ENCODE measurements at regions not wholly inside any gene's neighbourhood (a gene's known extent, or its start where the extent isn't known, plus 50 kb on each side); places are given as distances from the start of the nearest gene placed in this dataset.
A peak's percentile ranks its signal among the peaks of the same experiment; 100 is the strongest.

- TF ChIP-seq, protein P1, sequence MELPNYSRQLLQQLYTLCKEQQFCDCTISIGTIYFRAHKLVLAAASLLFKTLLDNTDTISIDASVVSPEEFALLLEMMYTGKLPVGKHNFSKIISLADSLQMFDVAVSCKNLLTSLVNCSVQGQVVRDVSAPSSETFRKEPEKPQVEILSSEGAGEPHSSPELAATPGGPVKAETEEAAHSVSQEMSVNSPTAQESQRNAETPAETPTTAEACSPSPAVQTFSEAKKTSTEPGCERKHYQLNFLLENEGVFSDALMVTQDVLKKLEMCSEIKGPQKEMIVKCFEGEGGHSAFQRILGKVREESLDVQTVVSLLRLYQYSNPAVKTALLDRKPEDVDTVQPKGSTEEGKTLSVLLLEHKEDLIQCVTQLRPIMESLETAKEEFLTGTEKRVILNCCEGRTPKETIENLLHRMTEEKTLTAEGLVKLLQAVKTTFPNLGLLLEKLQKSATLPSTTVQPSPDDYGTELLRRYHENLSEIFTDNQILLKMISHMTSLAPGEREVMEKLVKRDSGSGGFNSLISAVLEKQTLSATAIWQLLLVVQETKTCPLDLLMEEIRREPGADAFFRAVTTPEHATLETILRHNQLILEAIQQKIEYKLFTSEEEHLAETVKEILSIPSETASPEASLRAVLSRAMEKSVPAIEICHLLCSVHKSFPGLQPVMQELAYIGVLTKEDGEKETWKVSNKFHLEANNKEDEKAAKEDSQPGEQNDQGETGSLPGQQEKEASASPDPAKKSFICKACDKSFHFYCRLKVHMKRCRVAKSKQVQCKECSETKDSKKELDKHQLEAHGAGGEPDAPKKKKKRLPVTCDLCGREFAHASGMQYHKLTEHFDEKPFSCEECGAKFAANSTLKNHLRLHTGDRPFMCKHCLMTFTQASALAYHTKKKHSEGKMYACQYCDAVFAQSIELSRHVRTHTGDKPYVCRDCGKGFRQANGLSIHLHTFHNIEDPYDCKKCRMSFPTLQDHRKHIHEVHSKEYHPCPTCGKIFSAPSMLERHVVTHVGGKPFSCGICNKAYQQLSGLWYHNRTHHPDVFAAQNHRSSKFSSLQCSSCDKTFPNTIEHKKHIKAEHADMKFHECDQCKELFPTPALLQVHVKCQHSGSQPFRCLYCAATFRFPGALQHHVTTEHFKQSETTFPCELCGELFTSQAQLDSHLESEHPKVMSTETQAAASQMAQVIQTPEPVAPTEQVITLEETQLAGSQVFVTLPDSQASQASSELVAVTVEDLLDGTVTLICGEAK (IDR thresholded peaks at IDR 0.05), result no peak
- TF ChIP-seq, protein P1 (CRISPR knock-in tag; IDR thresholded peaks at IDR 0.05), result no peak
- TF ChIP-seq ZNF800 (CRISPR knock-in tag; IDR thresholded peaks at IDR 0.05) (no peak), PLRG1 (conservative IDR thresholded peaks at IDR 0.05) (no peak), NFE2 (CRISPR knock-in tag; IDR thresholded peaks at IDR 0.05) (no peak), SAFB2 (CRISPR knock-in tag; IDR thresholded peaks at IDR 0.05; ENCODE audit: borderline replicate concordance, low read depth) (no peak), ZNF549 (CRISPR knock-in tag; IDR thresholded peaks at IDR 0.05) (no peak), ZNF136 (CRISPR knock-in tag; IDR thresholded peaks at IDR 0.05; ENCODE audit: low read depth) (no peak), ZNF24 (IDR thresholded peaks at IDR 0.05) (no peak), BRCA1 (CRISPR knock-in tag; IDR thresholded peaks at IDR 0.05) (no peak), CSRNP2 (CRISPR knock-in tag; conservative IDR thresholded peaks at IDR 0.05; ENCODE audit: low read depth) (no peak)
- TF ChIP-seq, protein P2, sequence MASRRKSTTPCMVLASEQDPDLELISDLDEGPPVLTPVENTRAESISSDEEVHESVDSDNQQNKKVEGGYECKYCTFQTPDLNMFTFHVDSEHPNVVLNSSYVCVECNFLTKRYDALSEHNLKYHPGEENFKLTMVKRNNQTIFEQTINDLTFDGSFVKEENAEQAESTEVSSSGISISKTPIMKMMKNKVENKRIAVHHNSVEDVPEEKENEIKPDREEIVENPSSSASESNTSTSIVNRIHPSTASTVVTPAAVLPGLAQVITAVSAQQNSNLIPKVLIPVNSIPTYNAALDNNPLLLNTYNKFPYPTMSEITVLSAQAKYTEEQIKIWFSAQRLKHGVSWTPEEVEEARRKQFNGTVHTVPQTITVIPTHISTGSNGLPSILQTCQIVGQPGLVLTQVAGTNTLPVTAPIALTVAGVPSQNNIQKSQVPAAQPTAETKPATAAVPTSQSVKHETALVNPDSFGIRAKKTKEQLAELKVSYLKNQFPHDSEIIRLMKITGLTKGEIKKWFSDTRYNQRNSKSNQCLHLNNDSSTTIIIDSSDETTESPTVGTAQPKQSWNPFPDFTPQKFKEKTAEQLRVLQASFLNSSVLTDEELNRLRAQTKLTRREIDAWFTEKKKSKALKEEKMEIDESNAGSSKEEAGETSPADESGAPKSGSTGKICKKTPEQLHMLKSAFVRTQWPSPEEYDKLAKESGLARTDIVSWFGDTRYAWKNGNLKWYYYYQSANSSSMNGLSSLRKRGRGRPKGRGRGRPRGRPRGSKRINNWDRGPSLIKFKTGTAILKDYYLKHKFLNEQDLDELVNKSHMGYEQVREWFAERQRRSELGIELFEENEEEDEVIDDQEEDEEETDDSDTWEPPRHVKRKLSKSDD (CRISPR knock-in tag; IDR thresholded peaks at IDR 0.05; ENCODE audit: low read depth), result peak; percentile 68; the same call in 1 of the 2 replicates
Observed at GRCh38 chr6:40714576-40715564, 127.7 kb upstream of the LRFN2 start (continued).
